ENCODE measurements at regions not wholly inside any gene's neighbourhood (a gene's known extent, or its start where the extent isn't known, plus 50 kb on each side); places are given as distances from the start of the nearest gene placed in this dataset.
A peak's percentile ranks its signal among the peaks of the same experiment; 100 is the strongest.

GRCh38 chr4:125159001-125159400, 155.8 kb upstream of the FAT4 start:
- H3K4me2 ChIP-seq (ENCODE audit: low read depth, low read length) = no peak overlapping the region
- no peak overlapping the region for H3K9ac ChIP-seq (ENCODE audit: low read length)
- H3K4me1 ChIP-seq (ENCODE audit: low read length) = peaks cover 9% of the 10 kb centered on the region; the same call in 1 of the 2 replicates
- H3K9me2 ChIP-seq (replicated peaks; ENCODE audit: insufficient read depth, low read length) = no peaks in the 10 kb centered on the region
- H3F3A ChIP-seq (ENCODE audit: insufficient read depth, low read length) = no peaks in the 10 kb centered on the region
- no peak for DNase-seq
- H3K4me3 ChIP-seq (ENCODE audit: low read length) = no peak overlapping the region
- no peak overlapping the region for H2AFZ ChIP-seq (ENCODE audit: low read length)
- H3K27me3 ChIP-seq (replicated peaks; ENCODE audit: insufficient read depth, low read length) = no peaks in the 10 kb centered on the region
- H3K27ac ChIP-seq (ENCODE audit: low read length) = no peak overlapping the region
- H3K79me2 ChIP-seq (ENCODE audit: low read length) = no peaks in the 10 kb centered on the region
- H3K36me3 ChIP-seq (replicated peaks; ENCODE audit: insufficient read depth, low read length) = no peaks in the 10 kb centered on the region
- no peaks in the 10 kb centered on the region for H4K20me1 ChIP-seq (ENCODE audit: insufficient read depth, low read length)
- TF ChIP-seq CTCF (IDR thresholded peaks at IDR 0.05; ENCODE audit: low read length) (no peak), EZH2 (optimal IDR thresholded peaks at IDR 0.05; ENCODE audit: low read depth, low read length) (no peak)
- no peaks in the 10 kb centered on the region for H3K9me3 ChIP-seq (replicated peaks; ENCODE audit: insufficient read depth, low read length)

GRCh38 chr4:125155251-125155650, 159.5 kb upstream of the FAT4 start:
- no peaks in the 10 kb centered on the region for H3K79me2 ChIP-seq (ENCODE audit: low read length)
- no peaks in the 10 kb centered on the region for H3F3A ChIP-seq (ENCODE audit: insufficient read depth, low read length)
- no peak overlapping the region for H3K9ac ChIP-seq (ENCODE audit: low read length)
- no peak overlapping the region for H3K27ac ChIP-seq (ENCODE audit: low read length)
- H3K4me3 ChIP-seq (ENCODE audit: low read length) = no peak overlapping the region
- H3K36me3 ChIP-seq (replicated peaks; ENCODE audit: insufficient read depth, low read length) = no peaks in the 10 kb centered on the region
- H3K4me2 ChIP-seq (ENCODE audit: low read depth, low read length) = no peak overlapping the region
- TF ChIP-seq EZH2 (optimal IDR thresholded peaks at IDR 0.05; ENCODE audit: low read depth, low read length) = no peak
- TF ChIP-seq EZH2phosphoT487 (IDR thresholded peaks at IDR 0.05; ENCODE audit: low read length) = no peak
- no peak for TF ChIP-seq CTCF (IDR thresholded peaks at IDR 0.05; ENCODE audit: low read length)
- no peaks in the 10 kb centered on the region for H3K9me3 ChIP-seq (replicated peaks; ENCODE audit: insufficient read depth, low read length)
- no peak overlapping the region for H2AFZ ChIP-seq (ENCODE audit: low read length)
- H3K4me1 ChIP-seq (ENCODE audit: low read length) = peaks cover 9% of the 10 kb centered on the region; the same call in 1 of the 2 replicates
- H4K20me1 ChIP-seq (ENCODE audit: insufficient read depth, low read length) = no peaks in the 10 kb centered on the region
- no peaks in the 10 kb centered on the region for H3K27me3 ChIP-seq (replicated peaks; ENCODE audit: insufficient read depth, low read length)
- DNase-seq = peak; percentile 30
- H3K9me2 ChIP-seq (replicated peaks; ENCODE audit: insufficient read depth, low read length) = no peaks in the 10 kb centered on the region

GRCh38 chr4:125140966-125141495, 173.7 kb upstream of the FAT4 start:
- no peaks in the 10 kb centered on the region for H3K27me3 ChIP-seq (replicated peaks; ENCODE audit: insufficient read depth, low read length)
- no peaks in the 10 kb centered on the region for H3F3A ChIP-seq (ENCODE audit: insufficient read depth, low read length)
- no peaks in the 10 kb centered on the region for H3K36me3 ChIP-seq (replicated peaks; ENCODE audit: insufficient read depth, low read length)
- H3K27ac ChIP-seq (ENCODE audit: low read length) = no peak overlapping the region
- no peak overlapping the region for H3K4me2 ChIP-seq (ENCODE audit: low read depth, low read length)
- H3K4me1 ChIP-seq (ENCODE audit: low read length) = no peaks in the 10 kb centered on the region
- H3K4me3 ChIP-seq (ENCODE audit: low read length) = no peak overlapping the region
- no peaks in the 10 kb centered on the region for H3K79me2 ChIP-seq (ENCODE audit: low read length)
- no peak for TF ChIP-seq CTCF (IDR thresholded peaks at IDR 0.05; ENCODE audit: low read length)
- TF ChIP-seq EZH2 (optimal IDR thresholded peaks at IDR 0.05; ENCODE audit: low read depth, low read length) = no peak
- no peak for TF ChIP-seq EZH2phosphoT487 (IDR thresholded peaks at IDR 0.05; ENCODE audit: low read length)
- no peak overlapping the region for H3K9ac ChIP-seq (ENCODE audit: low read length)
- H3K9me3 ChIP-seq (replicated peaks; ENCODE audit: insufficient read depth, low read length) = no peaks in the 10 kb centered on the region
- DNase-seq = no peak
- no peaks in the 10 kb centered on the region for H4K20me1 ChIP-seq (ENCODE audit: insufficient read depth, low read length)
- no peak overlapping the region for H2AFZ ChIP-seq (ENCODE audit: low read length)
- no peaks in the 10 kb centered on the region for H3K9me2 ChIP-seq (replicated peaks; ENCODE audit: insufficient read depth, low read length)
